Stomach (tissue), 8 donors: ENCODE measurements at regions not wholly inside any gene's neighbourhood (a gene's known extent, or its start where the extent isn't known, plus 50 kb on each side); places are given as distances from the start of the nearest gene placed in this dataset.

Source experiments
- DNase-seq, 2 donors: peaks; one replicate each; pipeline versions ENCODE4 v3.0.0 to v3.0.0-alpha.2; 2013 to 2019
- H3K27ac ChIP-seq, 5 donors: fragments of 200-600 bp in 4 of 5; sonication (generic) in 4 of 5; one replicate each; pipeline ENCODE4 v1.5.1; 2013 to 2019; ENCODE audit warnings: mild to moderate bottlenecking in 1 of 5, moderate library complexity in 1 of 5
- H3K27me3 ChIP-seq, 3 donors: fragments of 200-600 bp; sonication (generic); one replicate each; pipeline ENCODE4 v1.5.1; 2017 to 2019; ENCODE audit warnings: mixed run types in 1 of 3
- H3K36me3 ChIP-seq, 4 donors: fragments of 200-600 bp; sonication (generic); 1 replicate in 3 of 4; 2 replicates in 1 of 4; pipeline ENCODE4 v1.5.1; 2016 to 2019
- H3K4me1 ChIP-seq, 4 donors: fragments of 200-600 bp; sonication (generic); one replicate each; pipeline ENCODE4 v1.5.1; 2016 to 2019
- H3K4me3 ChIP-seq, 4 donors: fragments of 200-600 bp; sonication (generic) in 3 of 4; one replicate each; pipeline ENCODE4 v1.5.1; 2016 to 2019; ENCODE audit warnings: mild to moderate bottlenecking in 1 of 4
- H3K9me3 ChIP-seq, 4 donors: fragments of 200-600 bp; sonication (generic); one replicate each; pipeline ENCODE4 v1.5.1; 2016 to 2019
- EP300 ChIP-seq: sonication (generic); formaldehyde crosslinking; IDR thresholded peaks from one replicate; pipeline ENCODE4 v1.6.1; 2017; ENCODE audit warnings: antibody characterized with exemption
- POLR2A ChIP-seq, 4 donors: fragments of 450-650 bp; IDR thresholded peaks; one replicate each; pipeline ENCODE4 v1.6.1; 2016; ENCODE audit warnings: antibody characterized with exemption in 4 of 4, control low read depth in 2 of 4, mild to moderate bottlenecking in 1 of 4, moderate library complexity in 1 of 4
- POLR2AphosphoS5 ChIP-seq, 3 donors: sonication (generic); formaldehyde crosslinking; IDR thresholded peaks; one replicate each; pipeline ENCODE4 v1.6.1; 2016; ENCODE audit warnings: antibody characterized with exemption in 3 of 3
- WGBS, 5 donors: extraction: QIAGEN DNeasy Blood & Tissue Kit in 3 of 5; methylation state at CpG; one replicate each; pipeline versions ENCODE4 v1.1.5 to v1.1.7; 2013 to 2018; 5-methylcytosine and 5-hydroxymethylcytosine counted together
- intact Hi-C: fragments of 100-400 bp; cut with DNase I; formaldehyde crosslinking; loops from one replicate; pipeline ENCODE4 v1.15.1; 2023; ENCODE audit warnings: low total_unique reads
- TF ChIP-seq, protein P1 (sequence below), 7 experiments: fragments of 450-650 bp in 4 of 7; fragments of 200-600 bp in 3 of 7; sonication (generic) in 3 of 7; IDR thresholded peaks; one replicate each; pipeline ENCODE4 v1.5.1; 2016 to 2019; ENCODE audit warnings: antibody characterized with exemption in 7 of 7, control low read depth in 2 of 7, mild to moderate bottlenecking in 1 of 7
- donor health status: healthy with polysubstance abuse.
- donor health status: Bipolar disorder and iron deficiency.
- donor health status: healthy.

DNA sequence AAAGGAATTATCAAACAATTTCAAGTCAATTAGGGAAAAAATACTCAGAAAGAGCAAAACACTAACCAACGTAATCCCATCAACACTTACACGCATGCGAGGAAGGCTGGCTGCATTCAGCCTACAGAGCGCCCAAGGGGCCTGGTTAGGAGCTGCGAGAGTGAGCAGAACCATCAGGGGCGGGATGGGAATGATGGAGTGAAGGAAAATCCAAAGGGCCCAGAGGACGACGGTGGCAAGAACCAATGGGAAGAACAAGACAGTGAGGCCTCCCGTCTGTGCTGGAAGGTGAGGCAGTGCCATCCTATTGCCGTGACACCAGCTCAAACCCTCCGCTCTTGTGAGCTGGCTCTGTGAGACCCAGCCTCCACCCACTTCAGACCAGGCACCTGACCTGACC lies 253.0 kb downstream of the IRS2 start:
- WGBS, 5 donors, result 90 to 95% (median 93%) methylated on average over 11 of the region's 11 CpGs
- no peak for DNase-seq
- no peak overlapping the region for H3K27ac ChIP-seq
- no peaks in the 10 kb centered on the region for H3K4me1 ChIP-seq
- intact Hi-C loops, result no loop called here
- H3K9me3 ChIP-seq, result no peaks in the 10 kb centered on the region
- H3K4me3 ChIP-seq, result no peak overlapping the region
- H3K27me3 ChIP-seq, result no peaks in the 10 kb centered on the region
- no peaks in the 10 kb centered on the region for H3K36me3 ChIP-seq
- TF ChIP-seq POLR2A (IDR thresholded peaks at IDR 0.05) (no peak), POLR2AphosphoS5 (IDR thresholded peaks at IDR 0.05) (no peak), EP300 (no peak)
- TF ChIP-seq, protein P1, sequence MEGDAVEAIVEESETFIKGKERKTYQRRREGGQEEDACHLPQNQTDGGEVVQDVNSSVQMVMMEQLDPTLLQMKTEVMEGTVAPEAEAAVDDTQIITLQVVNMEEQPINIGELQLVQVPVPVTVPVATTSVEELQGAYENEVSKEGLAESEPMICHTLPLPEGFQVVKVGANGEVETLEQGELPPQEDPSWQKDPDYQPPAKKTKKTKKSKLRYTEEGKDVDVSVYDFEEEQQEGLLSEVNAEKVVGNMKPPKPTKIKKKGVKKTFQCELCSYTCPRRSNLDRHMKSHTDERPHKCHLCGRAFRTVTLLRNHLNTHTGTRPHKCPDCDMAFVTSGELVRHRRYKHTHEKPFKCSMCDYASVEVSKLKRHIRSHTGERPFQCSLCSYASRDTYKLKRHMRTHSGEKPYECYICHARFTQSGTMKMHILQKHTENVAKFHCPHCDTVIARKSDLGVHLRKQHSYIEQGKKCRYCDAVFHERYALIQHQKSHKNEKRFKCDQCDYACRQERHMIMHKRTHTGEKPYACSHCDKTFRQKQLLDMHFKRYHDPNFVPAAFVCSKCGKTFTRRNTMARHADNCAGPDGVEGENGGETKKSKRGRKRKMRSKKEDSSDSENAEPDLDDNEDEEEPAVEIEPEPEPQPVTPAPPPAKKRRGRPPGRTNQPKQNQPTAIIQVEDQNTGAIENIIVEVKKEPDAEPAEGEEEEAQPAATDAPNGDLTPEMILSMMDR (IDR thresholded peaks at IDR 0.05), result no peak

DNA sequence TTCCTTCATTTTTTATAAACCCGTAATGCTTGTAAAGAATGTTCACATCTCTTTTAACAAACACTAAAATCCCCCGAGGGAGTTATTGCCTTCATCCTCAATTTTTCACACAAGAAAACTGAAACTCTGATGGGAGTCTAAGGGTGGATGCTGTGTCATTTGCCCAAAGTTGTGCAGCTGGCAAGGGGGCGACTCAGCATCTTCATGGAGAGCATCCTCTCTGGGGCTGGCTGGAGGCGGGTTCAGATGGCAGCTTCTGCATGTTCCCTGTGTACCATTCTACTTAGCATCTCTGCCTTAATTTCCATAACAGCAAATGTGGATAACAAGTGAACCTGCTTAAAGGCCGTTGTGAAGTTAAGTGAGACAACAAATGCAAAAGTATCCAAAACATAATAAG lies 256.4 kb downstream of the IRS2 start:
- Histone ChIP-seq H3K27ac (no peak overlapping the region), H3K4me3 (no peak overlapping the region), H3K9me3 (no peaks in the 10 kb centered on the region), H3K36me3 (no peaks in the 10 kb centered on the region), H3K4me1 (no peaks in the 10 kb centered on the region), H3K27me3 (no peaks in the 10 kb centered on the region)
- 87 to 96% (median 91%) methylated on average over 5 of the region's 5 CpGs for WGBS, 5 donors
- no peak for DNase-seq
- TF ChIP-seq, protein P1 (IDR thresholded peaks at IDR 0.05), result no peak
- TF ChIP-seq POLR2A (IDR thresholded peaks at IDR 0.05) (no peak), EP300 (no peak), POLR2AphosphoS5 (IDR thresholded peaks at IDR 0.05) (no peak)
- intact Hi-C loops, result no loop called here

DNA sequence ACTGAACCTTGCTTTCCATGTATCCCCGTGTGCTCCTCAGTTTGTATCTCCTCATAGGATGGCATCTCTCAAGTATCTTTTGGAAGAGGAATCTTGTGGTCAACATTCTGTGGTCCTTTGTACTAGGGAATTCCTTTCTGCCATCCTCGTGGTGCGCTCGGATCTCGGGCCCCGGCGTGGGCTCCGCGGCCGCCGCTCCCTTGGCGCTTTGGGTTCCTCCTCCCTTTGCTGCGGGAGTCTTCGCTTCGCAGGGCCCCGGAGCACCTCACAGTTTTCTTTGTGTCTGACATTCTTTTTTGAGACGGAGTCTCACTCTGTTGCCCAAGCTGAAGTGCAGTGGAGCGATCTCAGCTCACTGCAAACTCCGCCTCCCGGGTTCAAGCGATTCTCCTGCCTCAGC lies 264.7 kb downstream of the IRS2 start:
- no peaks in the 10 kb centered on the region for H3K36me3 ChIP-seq
- no peaks in the 10 kb centered on the region for H3K9me3 ChIP-seq
- no peak for DNase-seq
- H3K4me1 ChIP-seq, result no peaks in the 10 kb centered on the region
- WGBS, 5 donors, result 95 to 98% (median 96%) methylated on average over 21 of the region's 21 CpGs
- H3K27me3 ChIP-seq, result no peaks in the 10 kb centered on the region
- TF ChIP-seq, protein P1 (IDR thresholded peaks at IDR 0.05), result no peak
- TF ChIP-seq POLR2AphosphoS5 (IDR thresholded peaks at IDR 0.05) (no peak), POLR2A (IDR thresholded peaks at IDR 0.05) (no peak), EP300 (no peak)
- intact Hi-C loops, result no loop called here
- H3K4me3 ChIP-seq, result no peak overlapping the region
- no peak overlapping the region for H3K27ac ChIP-seq

DNA sequence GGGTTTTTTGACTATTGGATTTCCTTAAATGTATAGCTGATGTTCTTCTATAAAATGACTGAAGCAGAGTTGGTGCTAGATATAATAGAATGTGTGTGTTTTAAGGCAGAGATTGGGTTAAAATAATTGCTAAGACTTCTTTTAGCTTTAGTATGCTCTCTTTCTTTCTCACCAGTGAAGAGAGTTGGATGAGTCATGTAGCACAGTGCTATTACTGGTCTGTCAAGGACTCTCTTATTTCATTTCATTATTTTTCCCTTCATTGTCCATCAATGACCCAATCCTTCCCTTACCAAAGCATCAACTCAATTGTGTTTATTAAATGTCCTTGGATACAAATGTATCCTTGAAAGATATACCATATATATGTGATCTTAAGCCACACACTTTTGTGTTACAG lies 268.9 kb downstream of the IRS2 start:
- no peak overlapping the region for H3K4me3 ChIP-seq
- H3K4me1 ChIP-seq, result no peaks in the 10 kb centered on the region
- H3K27ac ChIP-seq, result no peak overlapping the region
- intact Hi-C loops, result no loop called here
- H3K27me3 ChIP-seq, result no peaks in the 10 kb centered on the region
- no peaks in the 10 kb centered on the region for H3K9me3 ChIP-seq
- no peaks in the 10 kb centered on the region for H3K36me3 ChIP-seq
- TF ChIP-seq EP300, result no peak
- TF ChIP-seq POLR2AphosphoS5 (IDR thresholded peaks at IDR 0.05), result no peak
- no peak for TF ChIP-seq POLR2A (IDR thresholded peaks at IDR 0.05)
- TF ChIP-seq, protein P1 (IDR thresholded peaks at IDR 0.05), result no peak
- DNase-seq, result no peak

DNA sequence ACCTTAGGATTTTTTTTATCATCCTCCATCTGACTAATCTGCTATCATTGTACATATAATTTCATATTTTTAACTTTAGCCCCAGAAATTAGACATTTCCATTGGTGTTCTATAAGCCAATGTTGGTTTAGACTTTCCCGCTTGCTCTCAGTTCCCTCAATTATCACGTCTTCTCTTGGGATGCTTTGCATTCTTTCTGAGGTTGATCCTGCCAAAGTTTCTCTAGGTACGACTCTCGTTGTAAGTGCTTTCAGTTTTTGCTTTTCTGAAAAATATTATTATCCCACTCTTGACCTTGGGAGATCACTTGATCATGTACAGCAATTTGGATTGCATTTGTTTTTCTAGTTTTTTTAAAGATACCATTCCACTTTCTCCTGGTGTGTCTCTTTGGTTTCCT lies 270.2 kb downstream of the IRS2 start:
- H3K27ac ChIP-seq, result no peak overlapping the region
- no peak for TF ChIP-seq POLR2AphosphoS5 (IDR thresholded peaks at IDR 0.05)
- TF ChIP-seq, protein P1 (IDR thresholded peaks at IDR 0.05), result no peak
- TF ChIP-seq POLR2A (IDR thresholded peaks at IDR 0.05), result no peak
- no peak for TF ChIP-seq EP300
- intact Hi-C loops, result no loop called here
- 56 to 73% (median 63%) methylated on average over 4 of the region's 4 CpGs for WGBS, 5 donors
- no peaks in the 10 kb centered on the region for H3K27me3 ChIP-seq
- H3K36me3 ChIP-seq, result no peaks in the 10 kb centered on the region
- no peaks in the 10 kb centered on the region for H3K9me3 ChIP-seq
- H3K4me1 ChIP-seq, result no peaks in the 10 kb centered on the region
- no peak for DNase-seq
- no peak overlapping the region for H3K4me3 ChIP-seq
